A673 (cell line): ENCODE measurements at regions not wholly inside any gene's neighbourhood (a gene's known extent, or its start where the extent isn't known, plus 50 kb on each side); places are given as distances from the start of the nearest gene placed in this dataset.

Source experiments
- EZH2 ChIP-seq: fragments of 200-600 bp; sonication (generic); IDR thresholded peaks from 2 replicates; pipeline ENCODE4 v1.6.1; 2017; ENCODE audit warnings: borderline replicate concordance, low read depth, mild to moderate bottlenecking, mixed read lengths, antibody characterized with exemption, low read length; ENCODE audit not compliant: poor library complexity, severe bottlenecking
- TF ChIP-seq, protein P1 (sequence below): fragments of 300-800, 200-600 bp; sonication (generic); conservative IDR thresholded peaks from 2 replicates; pipeline ENCODE4 v1.5.1; 2017; ENCODE audit warnings: low read depth, mild to moderate bottlenecking, antibody characterized with exemption, low read length, moderate library complexity, mixed read lengths

DNA sequence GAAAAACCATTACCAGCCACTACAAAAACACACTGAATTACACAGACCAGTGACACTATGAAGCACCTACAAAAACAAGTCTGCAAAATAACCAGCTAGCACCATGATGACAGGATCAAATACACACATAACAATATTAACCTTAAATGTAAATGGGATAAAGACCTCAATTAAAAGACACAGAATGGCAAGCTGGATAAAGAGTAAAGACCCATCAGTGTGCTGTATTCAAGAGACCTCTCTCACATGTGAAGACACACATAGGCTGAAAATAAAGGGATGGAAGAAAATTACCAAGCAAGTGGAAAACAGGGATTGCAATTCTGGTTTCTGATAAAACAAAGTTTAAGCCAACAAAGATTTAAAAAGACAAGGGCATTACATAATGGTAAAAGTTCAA is 482.7 kb upstream of the MCTP2 start:
- TF ChIP-seq, protein P1, sequence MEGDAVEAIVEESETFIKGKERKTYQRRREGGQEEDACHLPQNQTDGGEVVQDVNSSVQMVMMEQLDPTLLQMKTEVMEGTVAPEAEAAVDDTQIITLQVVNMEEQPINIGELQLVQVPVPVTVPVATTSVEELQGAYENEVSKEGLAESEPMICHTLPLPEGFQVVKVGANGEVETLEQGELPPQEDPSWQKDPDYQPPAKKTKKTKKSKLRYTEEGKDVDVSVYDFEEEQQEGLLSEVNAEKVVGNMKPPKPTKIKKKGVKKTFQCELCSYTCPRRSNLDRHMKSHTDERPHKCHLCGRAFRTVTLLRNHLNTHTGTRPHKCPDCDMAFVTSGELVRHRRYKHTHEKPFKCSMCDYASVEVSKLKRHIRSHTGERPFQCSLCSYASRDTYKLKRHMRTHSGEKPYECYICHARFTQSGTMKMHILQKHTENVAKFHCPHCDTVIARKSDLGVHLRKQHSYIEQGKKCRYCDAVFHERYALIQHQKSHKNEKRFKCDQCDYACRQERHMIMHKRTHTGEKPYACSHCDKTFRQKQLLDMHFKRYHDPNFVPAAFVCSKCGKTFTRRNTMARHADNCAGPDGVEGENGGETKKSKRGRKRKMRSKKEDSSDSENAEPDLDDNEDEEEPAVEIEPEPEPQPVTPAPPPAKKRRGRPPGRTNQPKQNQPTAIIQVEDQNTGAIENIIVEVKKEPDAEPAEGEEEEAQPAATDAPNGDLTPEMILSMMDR: no peak
- TF ChIP-seq EZH2: no peak
